ENCODE measurements at regions not wholly inside any gene's neighbourhood (a gene's known extent, or its start where the extent isn't known, plus 50 kb on each side); places are given as distances from the start of the nearest gene placed in this dataset.
"Not testable (repeated sequence)": the region's sequence is repeated elsewhere in the genome, so short reads cannot be mapped to it uniquely, and the experiment has no call there.

DNA sequence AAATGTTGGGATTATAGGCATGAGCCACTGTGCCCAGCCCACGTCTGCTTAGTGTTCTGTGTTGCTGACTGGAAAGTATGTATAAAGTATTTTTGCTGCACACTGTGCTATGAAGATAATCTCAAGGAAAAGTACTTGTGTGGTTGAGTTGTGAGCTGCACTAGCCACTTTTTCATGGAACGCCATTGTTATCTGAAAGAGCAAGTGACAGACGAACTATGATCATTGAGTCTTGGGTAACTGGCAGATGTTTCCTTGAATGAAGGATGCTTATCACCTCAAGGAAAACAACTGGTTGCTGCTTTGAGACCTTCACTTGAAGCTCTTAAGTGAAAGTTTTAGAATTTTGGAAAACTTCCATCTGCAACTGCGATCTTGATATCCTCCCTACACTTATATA lies 82.2 kb upstream of the KCTD1 start:
- DNase-seq (ENCODE audit: low read depth in 2 of 2) = no peak
- no peaks in the 10 kb centered on the region for H4K20me1 ChIP-seq (ENCODE audit: control insufficient read depth, extremely low read depth, insufficient read depth, low read length)
- no peak overlapping the region for H2AFZ ChIP-seq (ENCODE audit: low read length)
- H3K9me3 ChIP-seq (ENCODE audit: control insufficient read depth, insufficient read depth, low read depth, low read length) = no peaks in the 10 kb centered on the region
- H3K27me3 ChIP-seq (ENCODE audit: control insufficient read depth, insufficient read depth, low read length) = no peaks in the 10 kb centered on the region
- no peaks in the 10 kb centered on the region for H3K36me3 ChIP-seq (ENCODE audit: control insufficient read depth, insufficient read depth, low read length)
- no peaks in the 10 kb centered on the region for H3K4me1 ChIP-seq (ENCODE audit: control insufficient read depth, extremely low read depth, insufficient read depth, low read length)
- TF ChIP-seq, protein P1, sequence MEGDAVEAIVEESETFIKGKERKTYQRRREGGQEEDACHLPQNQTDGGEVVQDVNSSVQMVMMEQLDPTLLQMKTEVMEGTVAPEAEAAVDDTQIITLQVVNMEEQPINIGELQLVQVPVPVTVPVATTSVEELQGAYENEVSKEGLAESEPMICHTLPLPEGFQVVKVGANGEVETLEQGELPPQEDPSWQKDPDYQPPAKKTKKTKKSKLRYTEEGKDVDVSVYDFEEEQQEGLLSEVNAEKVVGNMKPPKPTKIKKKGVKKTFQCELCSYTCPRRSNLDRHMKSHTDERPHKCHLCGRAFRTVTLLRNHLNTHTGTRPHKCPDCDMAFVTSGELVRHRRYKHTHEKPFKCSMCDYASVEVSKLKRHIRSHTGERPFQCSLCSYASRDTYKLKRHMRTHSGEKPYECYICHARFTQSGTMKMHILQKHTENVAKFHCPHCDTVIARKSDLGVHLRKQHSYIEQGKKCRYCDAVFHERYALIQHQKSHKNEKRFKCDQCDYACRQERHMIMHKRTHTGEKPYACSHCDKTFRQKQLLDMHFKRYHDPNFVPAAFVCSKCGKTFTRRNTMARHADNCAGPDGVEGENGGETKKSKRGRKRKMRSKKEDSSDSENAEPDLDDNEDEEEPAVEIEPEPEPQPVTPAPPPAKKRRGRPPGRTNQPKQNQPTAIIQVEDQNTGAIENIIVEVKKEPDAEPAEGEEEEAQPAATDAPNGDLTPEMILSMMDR (conservative IDR thresholded peaks at IDR 0.05 in 1 of 2, IDR thresholded peaks at IDR 0.05 in 1 of 2; ENCODE audit: low read depth in 1 of 2, low read length in 2 of 2) = no peak
- no peak for TF ChIP-seq EZH2 (IDR thresholded peaks at IDR 0.05; ENCODE audit: low read length, missing control alignments)
- H3K4me3 ChIP-seq (replicated peaks in 1 of 4; ENCODE audit: control extremely low read depth in 1 of 4, insufficient read depth in 1 of 4, low read depth in 3 of 4, low read length in 4 of 4) = no peak overlapping the region
- H3K9ac ChIP-seq (ENCODE audit: insufficient read depth, low read length) = no peak overlapping the region
- H3K4me2 ChIP-seq (ENCODE audit: extremely low read depth, insufficient read depth, low read length) = no peak overlapping the region
- H3K79me2 ChIP-seq (ENCODE audit: control insufficient read depth, insufficient read depth, low read length) = no peaks in the 10 kb centered on the region
- H3K27ac ChIP-seq (ENCODE audit: insufficient read depth, low read length) = no peak overlapping the region

DNA sequence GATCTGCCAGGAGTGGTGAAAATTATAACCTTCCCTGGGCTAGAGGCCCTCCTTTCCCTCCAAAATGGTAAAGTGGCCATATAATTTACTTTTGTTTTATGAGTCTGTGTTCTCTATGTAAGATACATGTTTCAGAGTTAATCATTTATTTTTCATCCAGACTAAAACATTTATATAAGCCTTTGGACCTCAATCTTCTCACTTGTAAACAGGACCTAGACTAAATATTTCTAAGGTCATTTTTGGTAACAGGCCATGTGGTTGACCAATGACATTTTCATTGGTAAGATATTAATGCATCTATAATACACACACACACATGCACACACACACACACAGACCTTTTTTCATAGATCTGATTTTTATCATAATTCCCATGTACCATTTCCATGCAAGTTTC lies 79.7 kb upstream of the KCTD1 start:
- TF ChIP-seq, protein P1 (conservative IDR thresholded peaks at IDR 0.05 in 1 of 2, IDR thresholded peaks at IDR 0.05 in 1 of 2; ENCODE audit: low read depth in 1 of 2, low read length in 2 of 2) = no peak
- TF ChIP-seq EZH2 (IDR thresholded peaks at IDR 0.05; ENCODE audit: low read length, missing control alignments) = no peak
- Histone ChIP-seq H3K27me3 (ENCODE audit: control insufficient read depth, insufficient read depth, low read length) (no peaks in the 10 kb centered on the region), H2AFZ (ENCODE audit: low read length) (no peak overlapping the region), H3K79me2 (ENCODE audit: control insufficient read depth, insufficient read depth, low read length) (no peaks in the 10 kb centered on the region), H4K20me1 (ENCODE audit: control insufficient read depth, extremely low read depth, insufficient read depth, low read length) (no peaks in the 10 kb centered on the region), H3K4me3 (replicated peaks in 1 of 4; ENCODE audit: control extremely low read depth in 1 of 4, insufficient read depth in 1 of 4, low read depth in 3 of 4, low read length in 4 of 4) (no peak overlapping the region), H3K9ac (ENCODE audit: insufficient read depth, low read length) (no peak overlapping the region), H3K27ac (ENCODE audit: insufficient read depth, low read length) (no peak overlapping the region), H3K9me3 (ENCODE audit: control insufficient read depth, insufficient read depth, low read depth, low read length) (no peaks in the 10 kb centered on the region), H3K4me1 (ENCODE audit: control insufficient read depth, extremely low read depth, insufficient read depth, low read length) (no peaks in the 10 kb centered on the region), H3K4me2 (ENCODE audit: extremely low read depth, insufficient read depth, low read length) (no peak overlapping the region), H3K36me3 (ENCODE audit: control insufficient read depth, insufficient read depth, low read length) (no peaks in the 10 kb centered on the region)
- DNase-seq (ENCODE audit: low read depth in 2 of 2) = no peak

DNA sequence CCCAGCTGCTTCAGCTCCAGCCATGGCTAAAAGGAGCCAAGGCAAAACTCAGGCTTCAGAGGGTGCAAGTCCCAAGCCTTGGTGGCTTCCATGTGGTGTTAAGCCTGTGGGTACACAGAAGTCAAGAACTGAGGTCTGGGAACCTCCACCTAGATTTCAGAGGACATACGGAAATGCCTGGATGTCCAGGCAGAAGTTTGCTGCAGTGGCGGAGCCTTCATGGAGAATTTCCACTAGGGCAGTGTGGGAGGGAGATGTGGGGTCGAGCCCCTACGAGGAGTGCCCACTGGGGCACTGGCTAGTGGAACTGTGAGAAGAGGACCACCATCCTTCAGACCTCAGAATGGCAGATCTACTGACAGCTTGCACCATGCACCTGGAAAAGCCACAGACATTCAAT lies 76.1 kb upstream of the KCTD1 start:
- H3K9ac ChIP-seq (ENCODE audit: insufficient read depth, low read length) = no peak overlapping the region
- H3K79me2 ChIP-seq (ENCODE audit: control insufficient read depth, insufficient read depth, low read length) = no peaks in the 10 kb centered on the region
- no peak overlapping the region for H3K4me2 ChIP-seq (ENCODE audit: extremely low read depth, insufficient read depth, low read length)
- no peak overlapping the region for H2AFZ ChIP-seq (ENCODE audit: low read length)
- no peaks in the 10 kb centered on the region for H4K20me1 ChIP-seq (ENCODE audit: control insufficient read depth, extremely low read depth, insufficient read depth, low read length)
- no peak for TF ChIP-seq EZH2 (IDR thresholded peaks at IDR 0.05; ENCODE audit: low read length, missing control alignments)
- TF ChIP-seq, protein P1 (conservative IDR thresholded peaks at IDR 0.05 in 1 of 2, IDR thresholded peaks at IDR 0.05 in 1 of 2; ENCODE audit: low read depth in 1 of 2, low read length in 2 of 2) = no peak
- no peak overlapping the region for H3K27ac ChIP-seq (ENCODE audit: insufficient read depth, low read length)
- H3K27me3 ChIP-seq (ENCODE audit: control insufficient read depth, insufficient read depth, low read length) = no peaks in the 10 kb centered on the region
- no peak for DNase-seq (ENCODE audit: low read depth in 2 of 2)
- no peaks in the 10 kb centered on the region for H3K9me3 ChIP-seq (ENCODE audit: control insufficient read depth, insufficient read depth, low read depth, low read length)
- no peaks in the 10 kb centered on the region for H3K4me1 ChIP-seq (ENCODE audit: control insufficient read depth, extremely low read depth, insufficient read depth, low read length)
- no peak overlapping the region for H3K4me3 ChIP-seq (replicated peaks in 1 of 4; ENCODE audit: control extremely low read depth in 1 of 4, insufficient read depth in 1 of 4, low read depth in 3 of 4, low read length in 4 of 4)
- no peaks in the 10 kb centered on the region for H3K36me3 ChIP-seq (ENCODE audit: control insufficient read depth, insufficient read depth, low read length)

DNA sequence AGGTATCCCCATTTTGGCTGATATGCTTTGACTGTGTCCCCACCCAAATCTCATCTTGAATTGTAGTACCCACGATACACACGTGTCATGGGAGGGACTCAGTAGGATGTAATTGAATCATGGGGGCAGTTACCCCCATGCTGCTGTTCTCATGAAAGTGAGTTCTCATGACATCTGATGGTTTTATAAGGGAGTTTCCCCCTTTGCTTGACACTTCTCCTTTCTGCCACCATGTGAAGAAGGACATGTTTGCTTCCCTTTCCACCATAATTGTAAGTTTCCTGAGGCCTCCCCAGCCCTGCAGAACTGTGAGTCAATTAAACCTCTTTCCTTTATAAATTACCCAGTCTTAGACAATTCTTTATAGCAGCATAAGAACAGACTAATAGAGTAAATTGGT lies 75.0 kb upstream of the KCTD1 start:
- not testable (repeated sequence) for H3K4me1 ChIP-seq (ENCODE audit: control insufficient read depth, extremely low read depth, insufficient read depth, low read length); H4K20me1 ChIP-seq (ENCODE audit: control insufficient read depth, extremely low read depth, insufficient read depth, low read length); DNase-seq (ENCODE audit: low read depth in 2 of 2)

More for the DNA sequence above, 75.0 kb upstream of the KCTD1 start:
- H3K9ac ChIP-seq (ENCODE audit: insufficient read depth, low read length); H3K9me3 ChIP-seq (ENCODE audit: control insufficient read depth, insufficient read depth, low read depth, low read length); H3K4me3 ChIP-seq (replicated peaks in 1 of 4; ENCODE audit: control extremely low read depth in 1 of 4, insufficient read depth in 1 of 4, low read depth in 3 of 4, low read length in 4 of 4); H3K79me2 ChIP-seq (ENCODE audit: control insufficient read depth, insufficient read depth, low read length); H3K27ac ChIP-seq (ENCODE audit: insufficient read depth, low read length); H2AFZ ChIP-seq (ENCODE audit: low read length); H3K4me2 ChIP-seq (ENCODE audit: extremely low read depth, insufficient read depth, low read length); H3K36me3 ChIP-seq (ENCODE audit: control insufficient read depth, insufficient read depth, low read length); H3K27me3 ChIP-seq (ENCODE audit: control insufficient read depth, insufficient read depth, low read length): not testable (repeated sequence)

Measured in fibroblast of lung (primary cell).